ENCODE measurements at regions not wholly inside any gene's neighbourhood (a gene's known extent, or its start where the extent isn't known, plus 50 kb on each side); places are given as distances from the start of the nearest gene placed in this dataset.
A peak's percentile ranks its signal among the peaks of the same experiment; 100 is the strongest.

DNA sequence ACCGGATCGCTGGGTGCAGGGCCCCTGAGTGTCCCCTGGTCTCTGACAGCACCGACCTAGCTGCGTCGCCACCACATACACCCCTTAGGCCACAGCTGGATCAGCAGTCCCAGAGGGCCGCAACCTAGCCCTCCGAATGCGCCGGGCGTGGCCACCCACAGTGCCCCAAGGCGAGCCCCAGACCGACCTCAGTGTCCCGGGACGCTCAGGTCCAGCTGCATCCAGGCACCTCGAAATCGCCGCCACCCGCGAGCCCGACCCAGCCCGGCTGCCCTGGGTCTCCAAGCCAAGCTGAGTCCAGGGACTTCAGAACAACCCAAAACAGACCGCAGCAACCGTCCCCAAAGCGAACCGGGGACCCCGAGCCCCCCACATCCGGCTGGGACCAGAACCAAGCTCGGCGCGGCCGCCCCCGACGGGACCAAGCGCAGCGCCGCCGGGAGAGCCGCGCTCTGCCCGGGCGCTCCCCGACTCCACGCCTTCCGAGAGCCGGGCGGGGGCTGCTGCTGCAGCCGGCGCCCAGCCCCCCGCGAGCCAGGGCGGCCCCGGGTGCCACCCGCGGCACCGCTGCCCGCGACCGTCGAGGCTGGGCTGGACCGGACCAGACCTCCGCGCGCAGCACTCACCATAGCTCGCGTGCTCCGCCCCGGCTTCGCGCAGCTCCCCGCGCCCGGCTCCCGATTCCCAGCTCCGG, 54.6 kb upstream of the ECE1 start:
- H3K9me3 ChIP-seq (ENCODE audit: control insufficient read depth in 4 of 4, low read length in 3 of 4) = no peaks in the 10 kb centered on the region
- DNase-seq (ENCODE audit: low spot score) = no peak
- peak overlapping the region; percentile 82 to 87 for H3K27ac ChIP-seq (ENCODE audit: low read depth in 1 of 2, low read length in 2 of 2)
- TF ChIP-seq, protein P1, sequence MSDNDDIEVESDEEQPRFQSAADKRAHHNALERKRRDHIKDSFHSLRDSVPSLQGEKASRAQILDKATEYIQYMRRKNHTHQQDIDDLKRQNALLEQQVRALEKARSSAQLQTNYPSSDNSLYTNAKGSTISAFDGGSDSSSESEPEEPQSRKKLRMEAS (IDR thresholded peaks at IDR 0.05) = no peak
- peaks cover 17 to 66% (median 51%) of the 10 kb centered on the region in 4 donors for H3K4me1 ChIP-seq (ENCODE audit: control insufficient read depth in 4 of 4, insufficient read depth in 4 of 4, low read length in 3 of 4)
- no peaks in the 10 kb centered on the region for H3K36me3 ChIP-seq (ENCODE audit: control insufficient read depth in 4 of 4, insufficient read depth in 3 of 4, low read depth in 1 of 4, low read length in 3 of 4)
- WGBS = 2% methylated on average over 74 of the region's 74 CpGs
- H3K27me3 ChIP-seq (ENCODE audit: control insufficient read depth in 4 of 4, insufficient read depth in 4 of 4, low read length in 3 of 4) = no peaks in the 10 kb centered on the region
- peak overlapping the region; percentile 49 to 81 (median 68) for H3K4me3 ChIP-seq (ENCODE audit: low read depth in 1 of 3, low read length in 3 of 3)
- peak overlapping the region; percentile 72 to 84 for H3K9ac ChIP-seq (ENCODE audit: low read depth in 1 of 2, low read length in 2 of 2)

DNA sequence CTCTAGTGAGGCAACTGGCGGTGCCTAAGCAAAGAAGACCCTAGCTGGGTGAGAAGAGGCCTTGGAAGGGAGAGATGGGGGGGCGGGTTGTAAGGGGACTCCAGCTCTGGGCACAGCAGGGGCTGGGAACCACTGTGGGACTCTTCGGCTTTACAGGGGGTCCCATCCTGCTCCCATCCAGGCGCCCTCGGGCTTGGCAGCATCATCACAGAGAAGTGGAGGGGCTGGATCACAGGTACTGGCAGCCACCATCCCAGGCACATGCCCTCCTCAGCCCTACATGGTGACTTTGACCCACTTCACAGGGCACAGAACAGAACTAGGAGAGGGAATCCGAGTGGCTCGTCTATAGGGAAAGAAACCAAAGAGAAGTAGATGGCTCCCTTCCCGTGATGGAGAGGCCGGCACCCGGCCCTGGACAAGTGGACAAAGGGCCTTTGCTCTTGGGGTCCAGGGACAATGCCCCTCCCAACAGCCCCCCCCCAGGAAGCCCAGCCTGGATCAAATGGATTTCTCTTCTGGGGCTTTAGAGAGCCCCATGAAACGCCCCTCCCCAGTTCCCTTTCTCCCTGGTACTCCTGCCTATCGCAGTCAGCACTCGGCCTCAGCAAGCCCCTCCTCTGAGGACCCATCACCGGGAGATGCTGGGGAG, 54.0 kb upstream of the ECE1 start:
- H3K27ac ChIP-seq (ENCODE audit: low read depth in 1 of 2, low read length in 2 of 2) = peak overlapping the region; percentile 82 to 87
- no peaks in the 10 kb centered on the region for H3K27me3 ChIP-seq (ENCODE audit: control insufficient read depth in 4 of 4, insufficient read depth in 4 of 4, low read length in 3 of 4)
- H3K9ac ChIP-seq (ENCODE audit: low read depth in 1 of 2, low read length in 2 of 2) = peak overlapping the region; percentile 72 to 84
- peaks cover 21 to 73% (median 57%) of the 10 kb centered on the region in 4 donors for H3K4me1 ChIP-seq (ENCODE audit: control insufficient read depth in 4 of 4, insufficient read depth in 4 of 4, low read length in 3 of 4)
- 32% methylated on average over 14 of the region's 14 CpGs for WGBS
- DNase-seq (ENCODE audit: low spot score) = peak; percentile 33
- no peaks in the 10 kb centered on the region for H3K36me3 ChIP-seq (ENCODE audit: control insufficient read depth in 4 of 4, insufficient read depth in 3 of 4, low read depth in 1 of 4, low read length in 3 of 4)
- H3K4me3 ChIP-seq (ENCODE audit: low read depth in 1 of 3, low read length in 3 of 3) = peak overlapping the region; percentile 49 to 81 (median 68)
- TF ChIP-seq YY1 (IDR thresholded peaks at IDR 0.05) (peak; percentile 20), HNF4A (conservative IDR thresholded peaks at IDR 0.05) (peak in 1 of 2 donors; percentile 16), NR2F2 (IDR thresholded peaks at IDR 0.05) (no peak)
- no peaks in the 10 kb centered on the region for H3K9me3 ChIP-seq (ENCODE audit: control insufficient read depth in 4 of 4, low read length in 3 of 4)

DNA sequence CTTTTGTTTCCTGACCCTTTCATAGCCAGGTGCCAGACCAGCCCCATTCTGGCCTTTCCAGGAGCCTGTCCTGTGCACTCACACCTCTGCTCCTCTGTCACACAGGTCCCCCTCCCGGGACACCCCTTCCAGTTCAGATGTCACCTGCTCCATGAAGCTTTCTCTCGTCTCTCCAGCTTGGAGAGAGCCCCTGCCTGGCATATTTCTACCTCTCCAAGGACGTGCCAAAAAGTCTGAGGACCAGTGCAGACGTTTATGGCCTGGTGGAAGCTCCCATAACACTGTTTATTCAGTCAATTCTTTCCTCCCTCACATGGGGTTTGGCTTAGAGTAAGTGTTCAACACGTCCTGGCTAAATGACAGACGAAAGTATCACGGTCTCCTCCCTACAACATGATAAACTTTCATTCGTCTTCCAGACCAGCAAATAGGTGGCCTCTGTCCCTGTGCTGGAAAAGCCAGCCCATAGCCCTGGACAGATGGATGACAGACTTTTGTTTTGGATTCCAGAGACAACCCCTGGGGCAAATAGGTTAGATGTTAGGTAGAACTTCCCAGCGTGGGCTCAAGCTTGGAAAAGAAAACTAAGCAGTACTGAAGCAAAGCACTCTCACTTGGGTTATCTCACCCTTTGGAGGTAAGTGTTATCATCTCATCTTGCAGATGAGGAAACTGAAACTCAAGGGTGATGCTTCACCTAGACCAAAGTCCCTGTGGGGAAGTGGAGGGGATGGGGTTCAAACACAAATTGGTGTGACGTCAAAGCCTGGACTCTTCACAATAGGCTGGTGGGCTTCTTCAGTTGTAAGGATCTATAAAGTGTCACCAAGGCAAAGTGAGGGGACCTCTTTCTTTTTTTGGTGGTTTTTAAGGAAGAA, 52.9 kb upstream of the ECE1 start:
- H3K27me3 ChIP-seq (ENCODE audit: control insufficient read depth in 4 of 4, insufficient read depth in 4 of 4, low read length in 3 of 4) = no peaks in the 10 kb centered on the region
- peak overlapping the region; percentile 82 to 87 for H3K27ac ChIP-seq (ENCODE audit: low read depth in 1 of 2, low read length in 2 of 2)
- H3K4me3 ChIP-seq (ENCODE audit: low read depth in 1 of 3, low read length in 3 of 3) = peak overlapping the region in 2 of 3 donors; percentile 4 to 22
- WGBS = 24% methylated on average over 10 of the region's 10 CpGs
- peaks cover 21 to 83% (median 63%) of the 10 kb centered on the region in 4 donors for H3K4me1 ChIP-seq (ENCODE audit: control insufficient read depth in 4 of 4, insufficient read depth in 4 of 4, low read length in 3 of 4)
- H3K9me3 ChIP-seq (ENCODE audit: control insufficient read depth in 4 of 4, low read length in 3 of 4) = no peaks in the 10 kb centered on the region
- no peaks in the 10 kb centered on the region for H3K36me3 ChIP-seq (ENCODE audit: control insufficient read depth in 4 of 4, insufficient read depth in 3 of 4, low read depth in 1 of 4, low read length in 3 of 4)
- TF ChIP-seq FOXA2 (IDR thresholded peaks at IDR 0.05) (no peak), SP1 (IDR thresholded peaks at IDR 0.05) (no peak), EGR1 (IDR thresholded peaks at IDR 0.05; ENCODE audit: low read depth in 2 of 2) (no peak), TAF1 (conservative IDR thresholded peaks at IDR 0.05) (no peak), JUND (IDR thresholded peaks at IDR 0.05) (no peak), FOXA1 (IDR thresholded peaks at IDR 0.05) (no peak), HNF4G (IDR thresholded peaks at IDR 0.05) (no peak)
- TF ChIP-seq, protein P2, sequence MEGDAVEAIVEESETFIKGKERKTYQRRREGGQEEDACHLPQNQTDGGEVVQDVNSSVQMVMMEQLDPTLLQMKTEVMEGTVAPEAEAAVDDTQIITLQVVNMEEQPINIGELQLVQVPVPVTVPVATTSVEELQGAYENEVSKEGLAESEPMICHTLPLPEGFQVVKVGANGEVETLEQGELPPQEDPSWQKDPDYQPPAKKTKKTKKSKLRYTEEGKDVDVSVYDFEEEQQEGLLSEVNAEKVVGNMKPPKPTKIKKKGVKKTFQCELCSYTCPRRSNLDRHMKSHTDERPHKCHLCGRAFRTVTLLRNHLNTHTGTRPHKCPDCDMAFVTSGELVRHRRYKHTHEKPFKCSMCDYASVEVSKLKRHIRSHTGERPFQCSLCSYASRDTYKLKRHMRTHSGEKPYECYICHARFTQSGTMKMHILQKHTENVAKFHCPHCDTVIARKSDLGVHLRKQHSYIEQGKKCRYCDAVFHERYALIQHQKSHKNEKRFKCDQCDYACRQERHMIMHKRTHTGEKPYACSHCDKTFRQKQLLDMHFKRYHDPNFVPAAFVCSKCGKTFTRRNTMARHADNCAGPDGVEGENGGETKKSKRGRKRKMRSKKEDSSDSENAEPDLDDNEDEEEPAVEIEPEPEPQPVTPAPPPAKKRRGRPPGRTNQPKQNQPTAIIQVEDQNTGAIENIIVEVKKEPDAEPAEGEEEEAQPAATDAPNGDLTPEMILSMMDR (IDR thresholded peaks at IDR 0.05; ENCODE audit: low read depth, low read length, missing input control) = no peak
- TF ChIP-seq, protein P3, sequence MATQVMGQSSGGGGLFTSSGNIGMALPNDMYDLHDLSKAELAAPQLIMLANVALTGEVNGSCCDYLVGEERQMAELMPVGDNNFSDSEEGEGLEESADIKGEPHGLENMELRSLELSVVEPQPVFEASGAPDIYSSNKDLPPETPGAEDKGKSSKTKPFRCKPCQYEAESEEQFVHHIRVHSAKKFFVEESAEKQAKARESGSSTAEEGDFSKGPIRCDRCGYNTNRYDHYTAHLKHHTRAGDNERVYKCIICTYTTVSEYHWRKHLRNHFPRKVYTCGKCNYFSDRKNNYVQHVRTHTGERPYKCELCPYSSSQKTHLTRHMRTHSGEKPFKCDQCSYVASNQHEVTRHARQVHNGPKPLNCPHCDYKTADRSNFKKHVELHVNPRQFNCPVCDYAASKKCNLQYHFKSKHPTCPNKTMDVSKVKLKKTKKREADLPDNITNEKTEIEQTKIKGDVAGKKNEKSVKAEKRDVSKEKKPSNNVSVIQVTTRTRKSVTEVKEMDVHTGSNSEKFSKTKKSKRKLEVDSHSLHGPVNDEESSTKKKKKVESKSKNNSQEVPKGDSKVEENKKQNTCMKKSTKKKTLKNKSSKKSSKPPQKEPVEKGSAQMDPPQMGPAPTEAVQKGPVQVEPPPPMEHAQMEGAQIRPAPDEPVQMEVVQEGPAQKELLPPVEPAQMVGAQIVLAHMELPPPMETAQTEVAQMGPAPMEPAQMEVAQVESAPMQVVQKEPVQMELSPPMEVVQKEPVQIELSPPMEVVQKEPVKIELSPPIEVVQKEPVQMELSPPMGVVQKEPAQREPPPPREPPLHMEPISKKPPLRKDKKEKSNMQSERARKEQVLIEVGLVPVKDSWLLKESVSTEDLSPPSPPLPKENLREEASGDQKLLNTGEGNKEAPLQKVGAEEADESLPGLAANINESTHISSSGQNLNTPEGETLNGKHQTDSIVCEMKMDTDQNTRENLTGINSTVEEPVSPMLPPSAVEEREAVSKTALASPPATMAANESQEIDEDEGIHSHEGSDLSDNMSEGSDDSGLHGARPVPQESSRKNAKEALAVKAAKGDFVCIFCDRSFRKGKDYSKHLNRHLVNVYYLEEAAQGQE (IDR thresholded peaks at IDR 0.05) = peak; percentile 2
- no peak for DNase-seq (ENCODE audit: low spot score)
- peak overlapping the region; percentile 72 to 84 for H3K9ac ChIP-seq (ENCODE audit: low read depth in 1 of 2, low read length in 2 of 2)

All from liver (tissue), 8 donors.